GM13977 (cell line): ENCODE measurements at regions not wholly inside any gene's neighbourhood (a gene's known extent, or its start where the extent isn't known, plus 50 kb on each side); places are given as distances from the start of the nearest gene placed in this dataset.

Experiments used
- DNase-seq: peaks from one replicate; pipeline ENCODE4 v3.0.0; 2012; ENCODE audit warnings: low spot score
- CTCF ChIP-seq: IDR thresholded peaks from 2 replicates; pipeline ENCODE4 v1.5.1; 2012; ENCODE audit warnings: mild to moderate bottlenecking, control low read depth; ENCODE audit not compliant: insufficient read depth; ENCODE audit errors: extremely low read depth, missing control alignments
- in situ Hi-C: fragments of 300-500 bp; cut with MboI; formaldehyde crosslinking; loops from one replicate; pipeline ENCODE4 v1.12.0; 2022; ENCODE audit warnings: low sequenced_read_pairs, low pct_unique_long_range_greater_than_20kb, mixed read lengths, inconsistent platforms; ENCODE audit not compliant: unreplicated experiment

GRCh38 chr22:47589271-47590250 is 827.1 kb downstream of the TBC1D22A start:
- no peak for DNase-seq
- no peak for TF ChIP-seq CTCF
- in situ Hi-C loops: no loop called here

- DNase-seq: no peak
- no peak for TF ChIP-seq CTCF
- in situ Hi-C loops: no loop called here
Observed at GRCh38 chr22:47588578-47588960, 826.1 kb downstream of the TBC1D22A start.

GRCh38 chr22:47587861-47588577 is 825.6 kb downstream of the TBC1D22A start:
- no peak for TF ChIP-seq CTCF
- in situ Hi-C loops: no loop called here
- DNase-seq: no peak

- no peak for DNase-seq
- no peak for TF ChIP-seq CTCF
- in situ Hi-C loops: no loop called here
Observed at GRCh38 chr22:47587361-47587760, 824.9 kb downstream of the TBC1D22A start.

GRCh38 chr22:47586946-47587345 is 824.5 kb downstream of the TBC1D22A start:
- TF ChIP-seq CTCF: no peak
- DNase-seq: no peak
- in situ Hi-C loops: no loop called here

GRCh38 chr22:47586038-47586437 is 823.6 kb downstream of the TBC1D22A start:
- in situ Hi-C loops: no loop called here
- TF ChIP-seq CTCF: no peak
- DNase-seq: no peak
